ENCODE measurements at regions not wholly inside any gene's neighbourhood (a gene's known extent, or its start where the extent isn't known, plus 50 kb on each side); places are given as distances from the start of the nearest gene placed in this dataset.
A peak's percentile ranks its signal among the peaks of the same experiment; 100 is the strongest.

- peaks cover 6 to 12% of the 10 kb centered on the region in 2 donors for H3K9me3 Mint-ChIP-seq
- no peak for ATAC-seq
Observed at GRCh38 chr7:69256634-69257081, 341.6 kb upstream of the AUTS2 start.

DNA sequence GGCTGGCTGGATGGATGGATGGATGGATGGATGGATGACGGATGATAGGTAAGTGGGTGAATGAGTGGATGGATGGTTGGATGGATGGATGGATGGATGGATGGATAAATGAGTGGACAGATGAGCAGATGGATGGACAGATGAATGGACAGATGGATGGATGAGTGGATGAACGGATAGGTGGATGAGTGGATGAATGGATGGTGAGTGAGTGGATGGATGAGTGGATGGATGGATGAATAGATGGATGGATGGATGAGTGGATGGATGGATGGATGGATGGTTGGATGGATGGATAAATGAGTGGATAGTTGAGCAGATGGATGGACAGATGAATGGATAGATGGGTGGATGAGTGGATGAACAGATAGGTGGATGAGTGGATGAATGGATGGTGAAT lies 340.7 kb upstream of the AUTS2 start:
- Mint-ChIP-seq H3K27ac (no peak overlapping the region), H3K36me3 (no peaks in the 10 kb centered on the region), H3K9me3 (peaks cover 6 to 12% of the 10 kb centered on the region in 2 donors), H3K4me1 (no peaks in the 10 kb centered on the region), H3K27me3 (ENCODE audit: low read depth in 2 of 2) (peaks cover 0 to 8% of the 10 kb centered on the region in 2 donors), H3K4me3 (no peak overlapping the region)
- DNase-seq (no peak), ATAC-seq (no peak)
- H3K27me3 ChIP-seq (ENCODE audit: control insufficient read depth, insufficient read depth, low read length): no peaks in the 10 kb centered on the region
- no peak overlapping the region for H3K4me3 ChIP-seq (ENCODE audit: low read length)
- no peaks in the 10 kb centered on the region for H3K36me3 ChIP-seq (ENCODE audit: control insufficient read depth, insufficient read depth, low read length)
- H3K27ac ChIP-seq (ENCODE audit: low read length): no peak overlapping the region
- TF ChIP-seq, protein P1, sequence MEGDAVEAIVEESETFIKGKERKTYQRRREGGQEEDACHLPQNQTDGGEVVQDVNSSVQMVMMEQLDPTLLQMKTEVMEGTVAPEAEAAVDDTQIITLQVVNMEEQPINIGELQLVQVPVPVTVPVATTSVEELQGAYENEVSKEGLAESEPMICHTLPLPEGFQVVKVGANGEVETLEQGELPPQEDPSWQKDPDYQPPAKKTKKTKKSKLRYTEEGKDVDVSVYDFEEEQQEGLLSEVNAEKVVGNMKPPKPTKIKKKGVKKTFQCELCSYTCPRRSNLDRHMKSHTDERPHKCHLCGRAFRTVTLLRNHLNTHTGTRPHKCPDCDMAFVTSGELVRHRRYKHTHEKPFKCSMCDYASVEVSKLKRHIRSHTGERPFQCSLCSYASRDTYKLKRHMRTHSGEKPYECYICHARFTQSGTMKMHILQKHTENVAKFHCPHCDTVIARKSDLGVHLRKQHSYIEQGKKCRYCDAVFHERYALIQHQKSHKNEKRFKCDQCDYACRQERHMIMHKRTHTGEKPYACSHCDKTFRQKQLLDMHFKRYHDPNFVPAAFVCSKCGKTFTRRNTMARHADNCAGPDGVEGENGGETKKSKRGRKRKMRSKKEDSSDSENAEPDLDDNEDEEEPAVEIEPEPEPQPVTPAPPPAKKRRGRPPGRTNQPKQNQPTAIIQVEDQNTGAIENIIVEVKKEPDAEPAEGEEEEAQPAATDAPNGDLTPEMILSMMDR (IDR thresholded peaks at IDR 0.05): no peak
- no peaks in the 10 kb centered on the region for H3K4me1 ChIP-seq (ENCODE audit: control insufficient read depth, insufficient read depth, low read length)
- intact Hi-C loops (cut with micrococcal nuclease): no loop called here
- H3K9me3 ChIP-seq (ENCODE audit: control insufficient read depth, insufficient read depth, low read length): no peaks in the 10 kb centered on the region
- 88% methylated on average over 2 of the region's 2 CpGs for WGBS (ENCODE audit: insufficient coverage)

More at GRCh38 chr7:69256634-69257081, 341.6 kb upstream of the AUTS2 start:
- TF ChIP-seq, protein P1 (IDR thresholded peaks at IDR 0.05): no peak
- Mint-ChIP-seq H3K4me3 (no peak overlapping the region), H3K27ac (no peak overlapping the region), H3K36me3 (no peaks in the 10 kb centered on the region), H3K27me3 (ENCODE audit: low read depth in 2 of 2) (peaks cover 0 to 8% of the 10 kb centered on the region in 2 donors), H3K4me1 (no peaks in the 10 kb centered on the region)
- H3K4me1 ChIP-seq (ENCODE audit: control insufficient read depth, insufficient read depth, low read length): no peaks in the 10 kb centered on the region
- H3K9me3 ChIP-seq (ENCODE audit: control insufficient read depth, insufficient read depth, low read length): no peaks in the 10 kb centered on the region
- DNase-seq: peak in 1 of 2 donors; percentile 6
- intact Hi-C loops (cut with micrococcal nuclease): no loop called here
- H3K27ac ChIP-seq (ENCODE audit: low read length): no peak overlapping the region
- no peak overlapping the region for H3K4me3 ChIP-seq (ENCODE audit: low read length)
- WGBS (ENCODE audit: insufficient coverage): 27% methylated on average over 12 of the region's 12 CpGs
- H3K27me3 ChIP-seq (ENCODE audit: control insufficient read depth, insufficient read depth, low read length): no peaks in the 10 kb centered on the region
- no peaks in the 10 kb centered on the region for H3K36me3 ChIP-seq (ENCODE audit: control insufficient read depth, insufficient read depth, low read length)

DNA sequence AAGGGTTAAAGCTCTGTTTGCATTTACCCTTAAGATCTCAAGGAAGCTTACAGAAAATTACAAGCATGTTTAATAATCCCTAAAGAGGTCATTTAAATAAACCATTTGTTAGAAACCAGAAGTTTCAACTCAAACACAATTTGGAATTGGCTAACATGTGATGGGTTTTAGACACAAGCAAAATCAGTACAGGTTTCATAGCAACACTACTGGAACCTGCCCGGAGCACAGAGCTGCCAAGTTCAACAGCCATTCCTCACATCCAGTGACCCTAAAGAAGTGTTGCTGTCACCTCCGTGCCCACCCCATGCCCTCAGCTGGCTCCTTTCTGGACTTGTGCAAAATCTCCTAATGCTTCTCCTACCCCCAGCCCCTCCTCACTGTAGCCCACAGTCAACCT lies 338.8 kb upstream of the AUTS2 start:
- Mint-ChIP-seq H3K36me3 (no peaks in the 10 kb centered on the region), H3K4me1 (no peaks in the 10 kb centered on the region)
- intact Hi-C loops (cut with micrococcal nuclease): no loop called here

More for the DNA sequence above, 338.8 kb upstream of the AUTS2 start:
- no peaks in the 10 kb centered on the region for H3K9me3 ChIP-seq (ENCODE audit: control insufficient read depth, insufficient read depth, low read length)
- no peaks in the 10 kb centered on the region for H3K27me3 ChIP-seq (ENCODE audit: control insufficient read depth, insufficient read depth, low read length)
- H3K9me3 Mint-ChIP-seq: peaks cover 6 to 12% of the 10 kb centered on the region in 2 donors
- H3K36me3 ChIP-seq (ENCODE audit: control insufficient read depth, insufficient read depth, low read length): no peaks in the 10 kb centered on the region
- H3K4me3 ChIP-seq (ENCODE audit: low read length): no peak overlapping the region
- no peak for ATAC-seq
- 91% methylated on average over 2 of the region's 2 CpGs for WGBS (ENCODE audit: insufficient coverage)
- no peak overlapping the region for H3K27ac ChIP-seq (ENCODE audit: low read length)
- H3K4me1 ChIP-seq (ENCODE audit: control insufficient read depth, insufficient read depth, low read length): no peaks in the 10 kb centered on the region
- no peak overlapping the region for H3K27ac Mint-ChIP-seq
- TF ChIP-seq, protein P1 (IDR thresholded peaks at IDR 0.05): no peak
- H3K4me3 Mint-ChIP-seq: no peak overlapping the region
- no peak for DNase-seq
- peaks cover 0 to 8% of the 10 kb centered on the region in 2 donors for H3K27me3 Mint-ChIP-seq (ENCODE audit: low read depth in 2 of 2)

Data from natural killer cell (primary cell).